Amygdala (tissue), 56 donors: ENCODE measurements at regions not wholly inside any gene's neighbourhood (a gene's known extent, or its start where the extent isn't known, plus 50 kb on each side); places are given as distances from the start of the nearest gene placed in this dataset.

ENCODE experiments used
- DNase-seq, 56 donors: peaks; one replicate each; lab custom pipeline; 2025; lab: John Stamatoyannopoulos, UW

- no peak for DNase-seq
Measured at GRCh38 chr7:26592011-26592410, 272.4 kb downstream of the SKAP2 start.

DNA sequence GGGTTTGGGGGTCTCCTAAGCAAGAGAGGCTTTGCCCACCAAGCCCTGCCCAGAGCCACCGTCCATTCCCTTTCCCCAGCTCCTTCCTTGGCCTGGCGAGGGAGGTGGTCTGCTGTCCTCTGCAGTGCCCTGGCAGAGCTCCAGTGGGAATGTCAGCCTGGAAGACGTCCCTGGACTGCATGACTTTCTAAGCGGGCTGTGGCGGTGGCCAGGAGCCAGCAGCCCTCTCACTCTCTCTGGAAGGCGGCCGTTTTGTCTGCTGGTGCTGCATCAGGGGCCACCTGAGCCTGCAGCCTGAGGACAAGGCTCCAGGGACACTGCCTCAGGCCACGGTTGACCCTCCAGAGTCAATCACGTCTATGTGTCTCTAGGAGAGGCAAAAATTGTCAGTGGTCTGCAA is 271.0 kb downstream of the SKAP2 start:
- no peak for DNase-seq

DNA sequence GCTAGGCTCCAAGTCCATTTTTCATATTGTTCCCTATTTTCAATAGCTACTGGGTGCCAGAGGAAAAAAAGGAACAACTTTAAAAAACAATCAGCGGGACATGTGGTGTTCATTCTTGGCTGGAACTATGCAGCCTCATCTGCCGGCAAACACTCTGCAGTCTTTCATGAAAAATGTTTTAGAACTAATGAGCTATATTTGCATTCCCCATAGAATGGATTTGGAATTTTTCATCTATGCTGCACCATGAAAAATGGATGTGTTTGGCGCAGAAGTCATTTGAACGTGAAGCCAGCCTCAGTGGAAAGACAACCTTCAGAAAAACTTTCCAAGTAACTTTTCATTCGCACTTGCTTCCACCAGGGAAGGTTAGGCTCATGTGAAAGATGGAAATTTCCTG is 270.5 kb downstream of the SKAP2 start:
- DNase-seq, result no peak

DNA sequence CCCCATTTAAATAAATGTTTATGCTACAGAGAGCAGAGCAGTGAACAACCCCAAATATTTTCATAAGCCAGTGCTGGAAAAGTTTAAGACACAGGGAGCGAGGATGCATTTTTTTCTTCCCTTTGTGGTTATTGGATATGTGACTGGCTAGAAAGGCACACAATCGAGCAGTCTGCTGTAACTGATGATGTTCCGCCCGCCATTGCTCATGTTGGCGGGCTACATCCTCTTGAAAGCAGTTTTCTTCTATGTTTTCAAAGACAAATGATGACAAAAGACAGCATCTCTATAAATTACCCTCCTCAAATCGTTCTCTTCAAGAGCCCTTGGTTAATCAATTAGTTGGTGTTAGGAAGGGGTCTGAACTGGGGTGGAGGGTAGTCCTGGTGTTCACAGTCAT is 269.8 kb downstream of the SKAP2 start:
- DNase-seq, result no peak

GRCh38 chr7:26598867-26599266 is 265.5 kb downstream of the SKAP2 start:
- DNase-seq, result no peak

DNA sequence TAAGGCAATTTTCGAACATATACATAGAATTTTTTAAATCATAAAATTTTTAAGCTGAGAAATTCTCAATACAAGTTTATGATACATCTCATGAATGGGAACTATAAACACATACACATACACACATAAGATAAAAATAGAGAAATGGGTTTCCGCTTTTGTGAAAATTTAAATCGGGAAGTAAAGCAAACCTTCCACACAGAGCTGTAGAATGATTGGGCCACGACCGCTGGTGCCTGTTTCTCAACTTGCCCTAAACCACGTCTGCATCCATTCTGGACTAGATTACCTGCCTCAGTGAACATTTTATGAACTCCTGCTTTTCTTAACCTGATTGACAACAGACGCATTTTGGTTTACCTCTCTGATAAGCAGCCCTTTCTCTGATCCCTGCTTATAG is 264.4 kb downstream of the SKAP2 start:
- no peak for DNase-seq

- DNase-seq, result no peak
Measured at GRCh38 chr7:26600411-26600810, 264.0 kb downstream of the SKAP2 start.

DNA sequence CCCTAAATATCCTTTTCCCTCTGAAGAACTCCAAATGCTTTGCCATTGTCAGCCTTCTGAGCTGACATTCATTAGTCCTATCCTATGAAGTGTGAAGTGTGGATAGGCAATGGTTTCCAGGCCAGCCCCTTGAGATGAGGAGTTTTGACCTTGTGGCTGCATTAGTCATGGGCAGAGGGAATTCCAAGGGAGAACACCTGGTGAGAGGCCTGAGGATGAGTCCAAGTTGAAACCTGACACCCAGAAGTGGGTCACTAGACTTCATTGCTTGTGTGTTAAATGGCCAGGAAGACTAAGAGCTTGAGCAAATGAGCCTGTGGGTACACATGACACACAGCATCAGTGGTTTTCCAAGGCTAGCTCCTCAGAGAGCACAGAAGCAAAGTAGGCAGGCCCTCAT is 260.8 kb downstream of the SKAP2 start:
- DNase-seq, result no peak

- no peak for DNase-seq
Measured at GRCh38 chr7:26608402-26608801, 256.0 kb downstream of the SKAP2 start.

- DNase-seq, result no peak
Measured at GRCh38 chr7:26609082-26609481, 255.3 kb downstream of the SKAP2 start.

- no peak for DNase-seq
Measured at GRCh38 chr7:26609532-26609931, 254.9 kb downstream of the SKAP2 start.

DNA sequence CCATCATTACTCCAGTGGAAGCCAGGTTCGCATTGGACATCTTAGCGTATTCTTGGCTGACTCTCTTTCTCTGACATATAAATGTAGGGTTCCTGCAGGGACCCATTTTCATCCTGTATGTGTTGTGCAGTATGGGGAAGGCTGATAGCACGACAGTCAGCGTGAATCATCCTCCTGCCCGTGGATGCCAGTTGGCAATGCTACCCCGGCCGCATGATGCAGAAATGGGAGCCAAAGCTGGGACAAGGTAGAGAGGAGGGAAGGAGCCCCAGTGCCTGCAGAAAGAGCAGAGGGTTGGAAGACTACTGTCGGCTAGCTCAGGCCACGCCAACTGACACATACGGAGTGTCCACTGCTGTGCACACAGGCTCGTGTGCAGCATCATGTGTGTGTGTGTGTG is 251.6 kb downstream of the SKAP2 start:
- DNase-seq, result no peak

- DNase-seq, result no peak
Measured at GRCh38 chr7:26614503-26614902, 249.9 kb downstream of the SKAP2 start.

DNA sequence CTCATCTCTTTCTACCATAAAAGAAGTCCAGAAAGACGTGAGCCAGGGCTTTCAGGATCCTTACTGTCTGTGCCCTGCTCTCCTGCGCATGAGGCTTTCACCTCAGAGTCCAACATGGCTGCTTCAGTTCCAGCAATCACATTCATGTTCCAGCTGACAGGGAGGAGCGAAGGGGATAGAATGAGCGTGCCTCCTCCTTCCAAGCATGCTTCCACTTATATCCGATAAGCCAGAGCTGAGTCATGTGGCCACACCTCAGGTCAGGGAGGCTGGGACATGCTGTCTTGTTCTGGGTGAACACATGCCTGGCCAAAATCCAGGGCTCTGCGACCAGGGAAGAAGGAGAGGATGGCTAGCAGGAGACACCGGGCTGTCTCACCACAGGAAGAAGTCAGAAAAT is 248.2 kb downstream of the SKAP2 start:
- no peak for DNase-seq

DNA sequence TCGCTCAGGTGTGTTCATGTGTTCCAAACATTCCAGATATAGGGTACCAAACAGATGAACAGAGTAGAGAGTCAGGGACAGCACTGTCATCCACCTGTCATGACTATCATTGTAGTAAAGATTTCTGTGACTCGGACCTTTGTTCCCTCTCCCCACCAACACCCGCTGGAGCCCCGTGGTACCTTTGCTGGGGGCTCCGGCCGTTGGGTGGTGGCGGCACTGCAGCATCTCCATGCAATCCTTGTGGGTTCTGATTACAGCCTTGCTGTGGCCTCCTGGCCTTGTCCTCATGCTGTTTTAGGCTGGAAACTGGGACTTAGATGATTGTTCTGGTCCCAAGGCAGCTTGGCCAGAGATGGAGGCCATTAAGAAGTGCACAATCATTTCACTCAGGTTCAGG is 247.3 kb downstream of the SKAP2 start:
- DNase-seq, result no peak
